GM18861 (cell line): ENCODE measurements at regions not wholly inside any gene's neighbourhood (a gene's known extent, or its start where the extent isn't known, plus 50 kb on each side); places are given as distances from the start of the nearest gene placed in this dataset.
"Not testable (repeated sequence)": the region's sequence is repeated elsewhere in the genome, so short reads cannot be mapped to it uniquely, and the experiment has no call there.

ENCODE experiments used
- ATAC-seq: cut with Tn5 transposase; IDR thresholded peaks from one replicate; pipeline ENCODE4 v1.9.1; 2021; ENCODE audit not compliant: unreplicated experiment

DNA sequence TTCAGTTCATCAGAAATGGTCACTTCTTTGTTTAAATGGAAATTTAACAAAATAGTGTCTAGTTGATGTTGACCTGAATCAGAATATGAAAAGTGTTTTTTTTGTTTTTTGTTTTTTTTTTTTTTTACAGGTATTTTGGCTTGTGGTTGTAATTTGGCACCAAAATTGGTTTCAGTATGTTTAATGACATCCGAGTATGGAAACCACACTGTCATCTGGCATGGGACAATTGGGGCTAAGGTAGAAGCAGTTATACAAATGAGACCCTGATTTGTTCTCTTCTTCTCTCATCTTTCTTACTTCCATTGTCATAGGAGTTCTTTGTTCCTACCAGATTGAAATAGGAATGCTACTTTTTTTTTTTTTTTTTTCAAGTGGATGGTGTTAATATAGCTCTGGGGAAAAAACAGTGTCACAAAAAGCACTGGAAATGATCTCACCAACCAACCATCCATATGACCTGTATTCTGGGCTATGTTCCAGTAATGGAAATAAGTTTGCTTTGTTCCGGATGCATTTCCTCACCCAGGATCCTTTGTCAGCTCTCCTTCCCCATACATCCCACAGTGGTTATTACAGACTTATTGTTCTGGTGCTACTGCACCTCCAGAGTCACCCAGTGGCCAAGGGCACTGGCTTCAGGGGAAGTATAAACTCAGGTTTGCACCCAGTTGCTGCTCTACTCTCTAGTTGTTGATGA is 95.8 kb downstream of the ATXN3L start:
- ATAC-seq = no peak

GRCh38 chrX:13220916-13221315 is 98.9 kb downstream of the ATXN3L start:
- no peak for ATAC-seq

DNA sequence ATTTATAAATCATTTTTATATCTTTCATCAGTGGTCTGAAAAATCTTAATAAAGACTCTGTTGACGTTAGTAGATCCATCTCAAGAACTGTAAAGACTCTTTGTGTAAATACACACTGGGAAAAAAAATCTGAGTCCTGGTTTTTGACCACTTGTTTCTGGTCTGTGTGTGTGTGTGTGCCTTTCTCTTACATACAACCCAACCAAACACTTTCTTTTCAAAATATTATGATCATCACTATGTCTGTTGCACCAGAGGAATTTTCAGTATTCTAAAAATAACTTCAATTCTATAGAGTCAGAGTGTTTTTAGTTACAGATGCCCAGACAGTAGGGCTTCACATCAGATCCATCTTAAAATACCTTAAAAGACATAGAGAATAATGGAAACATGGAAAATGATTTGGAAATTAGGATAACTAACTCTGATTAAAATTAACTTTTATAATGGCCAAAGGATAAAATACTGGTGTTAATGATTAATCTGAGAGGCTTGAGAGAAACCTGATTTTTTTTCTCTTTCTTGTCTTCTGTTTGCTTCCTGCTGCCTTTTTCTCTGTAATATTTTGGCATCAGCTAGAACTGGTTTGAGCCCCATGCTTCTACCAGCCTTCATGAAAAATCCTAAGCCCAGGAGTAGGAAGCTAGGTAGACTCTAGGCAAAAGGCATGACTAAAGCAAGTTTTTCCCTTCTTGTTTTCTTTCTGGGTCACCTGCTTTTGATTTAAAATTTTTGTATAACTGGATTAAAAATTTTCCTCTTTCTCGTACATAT is 99.7 kb downstream of the ATXN3L start:
- no peak for ATAC-seq

GRCh38 chrX:13218758-13219157 is 101.1 kb downstream of the ATXN3L start:
- no peak for ATAC-seq

GRCh38 chrX:13216139-13216538 is 103.7 kb downstream of the ATXN3L start:
- no peak for ATAC-seq

DNA sequence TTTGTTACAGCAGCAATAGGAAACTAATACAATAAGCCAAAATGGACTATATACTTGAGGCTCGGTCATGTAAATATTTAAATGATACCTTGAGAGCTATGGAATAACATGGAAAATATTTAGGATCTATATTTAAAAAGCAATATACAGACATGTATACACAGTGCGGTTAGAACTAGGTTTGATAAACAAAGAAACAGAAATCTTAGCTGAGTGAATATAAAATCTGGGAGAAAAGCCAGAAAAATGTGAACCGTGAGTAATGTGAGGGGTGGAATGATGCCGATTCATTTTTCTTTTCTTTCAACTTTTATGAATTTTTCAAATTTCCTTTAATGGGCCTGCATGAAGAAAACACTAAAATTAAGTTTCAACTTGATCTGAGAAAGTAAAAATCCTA is 104.1 kb downstream of the ATXN3L start:
- ATAC-seq = no peak

GRCh38 chrX:13212191-13212651 is 107.6 kb downstream of the ATXN3L start:
- ATAC-seq = no peak

DNA sequence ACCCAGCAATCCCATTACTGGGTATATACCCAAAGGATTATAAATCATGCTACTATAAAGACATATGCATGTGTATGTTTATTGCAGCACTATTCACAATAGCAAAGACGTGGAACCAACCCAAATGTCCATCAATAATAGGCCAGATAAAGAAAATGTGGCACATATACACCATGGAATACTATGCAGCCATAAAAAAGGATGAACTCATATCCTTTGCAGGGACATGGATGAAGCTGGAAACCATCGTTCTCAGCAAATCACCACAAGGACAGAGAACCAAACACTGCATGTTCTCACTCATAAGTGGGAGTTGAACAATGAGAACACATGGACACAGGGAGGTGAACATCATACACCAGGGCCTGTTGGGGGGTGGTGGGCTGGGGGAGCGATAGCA is 109.7 kb downstream of the ATXN3L start:
- ATAC-seq = not testable (repeated sequence)

DNA sequence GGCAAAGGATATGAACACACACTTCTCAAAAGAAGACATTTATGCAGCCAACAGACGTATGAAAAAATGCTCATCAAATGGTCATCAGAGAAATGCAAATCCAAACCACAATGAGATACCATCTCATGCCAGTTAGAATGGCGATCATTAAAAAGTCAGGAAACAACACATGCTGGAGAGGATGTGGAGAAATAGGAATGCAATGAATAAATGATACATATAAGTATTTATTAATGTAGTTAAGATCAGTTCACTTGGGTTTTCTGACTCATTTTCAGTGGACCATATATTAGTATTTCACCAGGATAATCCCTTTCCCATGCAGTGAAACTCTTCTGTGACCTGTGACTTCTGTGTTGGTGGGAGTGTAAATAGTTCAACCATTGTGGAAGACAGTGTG is 110.1 kb downstream of the ATXN3L start:
- ATAC-seq = not testable (repeated sequence)

DNA sequence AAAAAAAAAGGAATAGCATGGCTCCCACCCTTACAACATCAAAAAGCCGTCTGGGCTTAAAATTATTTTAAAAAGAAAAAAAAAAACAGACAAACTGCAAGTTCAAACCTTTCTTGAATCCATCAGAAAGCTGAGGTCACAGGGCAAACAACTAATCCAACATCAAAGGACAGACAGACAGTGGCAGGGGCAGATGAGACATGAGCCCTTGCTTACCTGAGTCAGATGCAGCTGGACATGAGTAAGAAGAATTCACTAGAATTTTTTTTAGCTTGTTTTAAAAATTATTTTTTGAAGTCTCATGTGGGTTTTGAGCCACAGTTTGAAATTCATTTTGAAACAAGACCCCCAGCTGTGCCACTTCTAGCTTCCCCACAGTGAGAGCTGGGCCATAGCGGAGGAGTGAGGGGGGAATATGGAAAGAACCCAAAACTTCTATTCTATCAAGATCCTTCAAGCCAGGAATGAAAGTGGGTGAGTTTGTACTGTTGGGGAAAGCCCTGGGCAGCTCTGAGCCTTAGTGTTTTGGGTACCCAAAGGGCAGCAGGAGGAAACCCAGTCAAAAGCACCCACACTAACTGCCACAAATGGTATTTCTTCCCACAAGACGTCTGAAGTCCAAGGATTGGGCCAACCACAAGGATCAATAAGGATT is 111.4 kb downstream of the ATXN3L start:
- ATAC-seq = no peak

DNA sequence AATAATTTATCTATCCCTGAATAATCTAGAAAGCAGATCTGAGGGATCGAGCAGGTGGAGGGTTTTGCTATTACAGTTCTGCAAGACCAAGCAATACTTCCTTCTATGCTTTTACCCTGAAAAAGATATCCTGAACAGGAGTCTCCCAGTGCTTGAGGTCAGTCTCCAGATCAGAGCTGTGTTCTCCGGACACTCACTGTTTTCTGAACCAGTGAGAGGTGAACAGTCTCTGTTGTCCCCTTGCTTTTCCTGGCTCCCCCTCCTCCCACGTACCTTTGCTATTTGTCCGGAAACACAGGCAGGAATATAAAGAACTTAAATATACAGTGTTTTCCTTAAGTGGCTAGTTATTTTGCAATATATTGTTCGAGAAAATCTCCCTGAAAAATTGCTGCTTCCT is 116.6 kb downstream of the ATXN3L start:
- no peak for ATAC-seq

- no peak for ATAC-seq
Measured at GRCh38 chrX:13201605-13202219, 118.1 kb downstream of the ATXN3L start.

GRCh38 chrX:13200398-13200797 is 119.5 kb downstream of the ATXN3L start:
- no peak for ATAC-seq

- ATAC-seq = no peak
Measured at GRCh38 chrX:13198762-13199064, 121.1 kb downstream of the ATXN3L start.

GRCh38 chrX:13198056-13198761 is 121.6 kb downstream of the ATXN3L start:
- ATAC-seq = no peak

DNA sequence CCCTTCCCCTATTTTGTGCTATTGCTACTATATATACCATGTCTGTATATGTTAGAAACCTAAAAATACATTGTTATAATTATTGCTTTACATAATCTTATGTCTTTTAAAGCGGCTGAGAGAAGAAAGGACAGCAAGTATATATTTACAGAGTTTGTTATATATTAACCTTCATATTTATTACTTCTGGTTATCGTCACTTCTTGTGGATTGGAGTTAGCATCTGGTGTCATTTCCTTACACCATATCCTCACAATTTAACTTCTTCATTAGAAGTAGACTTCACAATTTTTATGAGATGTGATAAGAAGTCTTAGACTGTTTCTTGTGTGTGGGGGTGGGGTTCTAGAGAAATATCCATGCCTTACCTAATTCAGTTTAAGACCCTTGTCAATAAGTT is 123.1 kb downstream of the ATXN3L start:
- no peak for ATAC-seq

DNA sequence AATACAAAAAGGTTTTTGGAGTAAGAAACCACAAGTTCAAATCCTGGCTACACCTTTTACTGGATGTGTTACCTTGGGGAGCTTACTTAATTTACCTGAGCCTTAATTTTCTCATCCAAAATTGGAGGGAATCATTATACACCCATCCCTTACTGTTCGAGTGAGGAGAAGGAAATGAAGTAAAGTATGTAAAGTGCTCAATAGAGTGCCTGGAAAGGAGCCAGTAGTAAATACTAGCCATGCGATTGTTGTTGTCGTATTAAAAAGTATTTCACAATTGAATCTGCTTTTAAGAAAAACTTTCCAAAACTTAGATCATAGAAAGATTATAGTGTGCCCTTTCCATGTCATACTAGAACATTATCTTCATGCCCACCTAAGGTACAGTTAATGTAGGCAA is 124.5 kb downstream of the ATXN3L start:
- no peak for ATAC-seq

DNA sequence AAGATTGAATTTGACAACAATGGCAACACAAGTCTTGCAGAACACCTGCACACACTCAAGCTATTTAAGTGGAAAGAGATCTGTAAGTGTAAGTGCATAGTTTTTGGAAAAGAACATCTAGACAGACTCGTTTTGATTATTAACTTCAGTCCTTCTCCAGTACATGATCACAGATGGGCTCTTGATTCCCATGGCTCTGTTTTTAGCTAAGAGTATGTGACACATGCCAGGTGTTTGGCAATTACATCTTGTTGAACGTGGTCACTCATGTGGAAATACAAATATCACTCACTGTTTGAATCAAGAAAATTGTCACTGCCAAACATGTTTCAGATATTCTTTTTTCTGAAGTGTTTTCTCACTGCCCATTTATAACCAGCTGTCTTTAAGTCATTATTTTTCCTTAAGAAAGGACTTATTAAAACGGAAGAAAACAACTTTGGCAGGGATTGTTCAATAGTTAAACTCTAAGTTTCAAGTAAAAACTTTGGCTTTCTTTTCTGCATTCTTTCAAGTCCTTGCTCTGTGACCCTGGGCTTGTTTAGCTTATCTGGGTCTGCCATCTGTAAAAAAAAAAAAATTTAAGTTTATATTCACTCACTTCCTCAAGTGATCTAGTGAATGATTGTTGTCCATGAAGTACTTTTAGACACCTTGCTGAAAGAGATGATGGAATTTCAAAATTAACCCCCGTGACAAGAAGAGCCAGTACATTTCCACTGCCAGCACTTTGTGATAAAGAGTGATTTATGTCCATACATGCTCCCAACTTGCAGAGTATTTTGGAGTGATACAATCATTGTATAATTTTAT is 125.4 kb downstream of the ATXN3L start:
- ATAC-seq = no peak

DNA sequence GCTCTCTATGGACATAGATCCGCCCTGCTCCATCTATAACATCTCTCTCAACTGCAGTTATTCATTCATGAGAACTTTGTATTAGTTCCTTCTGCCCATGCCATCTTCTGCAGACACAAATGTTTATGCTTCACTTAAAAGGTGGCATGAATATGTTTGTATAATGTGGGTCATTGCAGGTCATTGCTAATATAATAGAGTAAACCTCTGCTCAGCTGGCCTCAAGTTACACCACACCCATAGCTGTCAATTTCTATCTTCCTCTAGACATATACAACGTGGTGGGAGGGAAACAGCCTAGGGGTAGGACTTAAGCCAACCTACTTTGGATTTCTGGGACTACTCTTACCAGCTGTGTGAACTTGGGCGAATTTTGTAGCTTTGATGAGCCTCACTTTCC is 129.8 kb downstream of the ATXN3L start:
- ATAC-seq = no peak

- ATAC-seq = no peak
Measured at GRCh38 chrX:13189380-13189779, 130.5 kb downstream of the ATXN3L start.
